Peyer's patch (tissue), 4 donors: ENCODE measurements at regions not wholly inside any gene's neighbourhood (a gene's known extent, or its start where the extent isn't known, plus 50 kb on each side); places are given as distances from the start of the nearest gene placed in this dataset.

ENCODE experiments used
- DNase-seq, 3 donors: peaks; one replicate each; pipeline ENCODE4 v3.0.0-alpha.2; 2017 to 2019
- H3K27ac ChIP-seq, 4 donors: fragments of 200-600 bp; sonication (generic); one replicate each; pipeline ENCODE4 v1.5.1; 2016 to 2019
- H3K27me3 ChIP-seq, 2 donors: fragments of 200-600 bp; sonication (generic); one replicate each; pipeline ENCODE4 v1.5.1; 2019
- H3K36me3 ChIP-seq, 3 donors: fragments of 200-600 bp; sonication (generic); one replicate each; pipeline ENCODE4 v1.5.1; 2016 to 2019
- H3K4me1 ChIP-seq, 4 donors: fragments of 200-600 bp; sonication (generic); one replicate each; pipeline ENCODE4 v1.5.1; 2016 to 2019
- H3K4me3 ChIP-seq, 4 donors: fragments of 200-600 bp; sonication (generic); 1 replicate in 3 of 4; 2 replicates in 1 of 4; pipeline ENCODE4 v1.5.1; 2016 to 2019; ENCODE audit warnings: mild to moderate bottlenecking in 1 of 4
- H3K9me3 ChIP-seq, 4 donors: fragments of 200-600 bp; sonication (generic); one replicate each; pipeline ENCODE4 v1.5.1; 2016 to 2019; ENCODE audit warnings: mild to moderate bottlenecking in 1 of 4
- CTCF ChIP-seq, 6 experiments: fragments of 450-650 bp in 4 of 6; fragments of 200-600 bp in 2 of 6; sonication (generic) in 1 of 6; IDR thresholded peaks; one replicate each; pipeline ENCODE4 v1.5.1; 2017 to 2019; ENCODE audit warnings: antibody characterized with exemption in 6 of 6, mild to moderate bottlenecking in 3 of 6, moderate library complexity in 1 of 6
- POLR2A ChIP-seq, 2 donors: fragments of 450-650 bp; IDR thresholded peaks; one replicate each; pipeline ENCODE4 v1.5.1; 2017; ENCODE audit warnings: antibody characterized with exemption in 2 of 2, mild to moderate bottlenecking in 2 of 2, moderate library complexity in 2 of 2

- Histone ChIP-seq H3K4me1 (no peaks in the 10 kb centered on the region), H3K9me3 (no peaks in the 10 kb centered on the region), H3K36me3 (no peaks in the 10 kb centered on the region), H3K27me3 (no peaks in the 10 kb centered on the region), H3K4me3 (no peak overlapping the region), H3K27ac (no peak overlapping the region)
- TF ChIP-seq CTCF (IDR thresholded peaks at IDR 0.05) (no peak), POLR2A (IDR thresholded peaks at IDR 0.05) (no peak)
- DNase-seq = no peak
Observed at GRCh38 chr12:19018302-19018970, 111.1 kb upstream of the PLEKHA5 start.

- Histone ChIP-seq H3K27ac (no peak overlapping the region), H3K4me1 (no peaks in the 10 kb centered on the region), H3K4me3 (no peak overlapping the region), H3K9me3 (no peaks in the 10 kb centered on the region), H3K27me3 (no peaks in the 10 kb centered on the region), H3K36me3 (no peaks in the 10 kb centered on the region)
- no peak for DNase-seq
- no peak for TF ChIP-seq CTCF (IDR thresholded peaks at IDR 0.05)
Observed at GRCh38 chr12:19021240-19021639, 108.3 kb upstream of the PLEKHA5 start.

GRCh38 chr12:19021646-19022045, 107.9 kb upstream of the PLEKHA5 start:
- Histone ChIP-seq H3K27me3 (no peaks in the 10 kb centered on the region), H3K4me1 (no peaks in the 10 kb centered on the region), H3K27ac (no peak overlapping the region), H3K4me3 (no peak overlapping the region), H3K9me3 (no peaks in the 10 kb centered on the region), H3K36me3 (no peaks in the 10 kb centered on the region)
- no peak for DNase-seq
- TF ChIP-seq CTCF (IDR thresholded peaks at IDR 0.05) (no peak), POLR2A (IDR thresholded peaks at IDR 0.05) (no peak)

GRCh38 chr12:19025582-19025981, 104.0 kb upstream of the PLEKHA5 start:
- TF ChIP-seq POLR2A (IDR thresholded peaks at IDR 0.05) (no peak), CTCF (IDR thresholded peaks at IDR 0.05) (no peak)
- DNase-seq = no peak
- Histone ChIP-seq H3K36me3 (no peaks in the 10 kb centered on the region), H3K27me3 (no peaks in the 10 kb centered on the region), H3K27ac (no peak overlapping the region), H3K4me3 (no peak overlapping the region), H3K9me3 (no peaks in the 10 kb centered on the region), H3K4me1 (no peaks in the 10 kb centered on the region)

GRCh38 chr12:19026034-19026433, 103.5 kb upstream of the PLEKHA5 start:
- Histone ChIP-seq H3K27ac (no peak overlapping the region), H3K36me3 (no peaks in the 10 kb centered on the region), H3K4me3 (no peak overlapping the region), H3K9me3 (no peaks in the 10 kb centered on the region), H3K4me1 (no peaks in the 10 kb centered on the region), H3K27me3 (no peaks in the 10 kb centered on the region)
- no peak for TF ChIP-seq CTCF (IDR thresholded peaks at IDR 0.05)
- no peak for TF ChIP-seq POLR2A (IDR thresholded peaks at IDR 0.05)
- DNase-seq = no peak
